K562 (cell line): ENCODE measurements at regions not wholly inside any gene's neighbourhood (a gene's known extent, or its start where the extent isn't known, plus 50 kb on each side); places are given as distances from the start of the nearest gene placed in this dataset.

ENCODE experiments used
- ETS2 ChIP-seq: IDR thresholded peaks from 2 replicates; pipeline ENCODE4 v1.6.1; 2016; ENCODE audit warnings: borderline replicate concordance, missing genetic modification characterization, mild to moderate bottlenecking, moderate library complexity, missing compliant biosample characterization; ENCODE audit not compliant: poor library complexity, severe bottlenecking
- FOS ChIP-seq: IDR thresholded peaks from 3 replicates; pipeline ENCODE4 v1.6.1; 2011; ENCODE audit not compliant: insufficient read length; ENCODE audit errors: extremely low read depth
- HMGN3 ChIP-seq: IDR thresholded peaks from 2 replicates; pipeline ENCODE4 v1.6.1; 2011; ENCODE audit warnings: borderline replicate concordance, low read depth, mild to moderate bottlenecking, mixed read lengths, low read length; ENCODE audit not compliant: insufficient read length; ENCODE audit errors: extremely low read depth
- KAT8 ChIP-seq: fragments of 450-650 bp; IDR thresholded peaks from 2 replicates; pipeline ENCODE4 v1.6.1; 2016; ENCODE audit warnings: low read depth, mild to moderate bottlenecking
- KLF16 ChIP-seq: IDR thresholded peaks from 2 replicates; pipeline ENCODE4 v1.6.1; 2016; ENCODE audit warnings: antibody characterized with exemption
- MTA3 ChIP-seq: fragments of 450-650 bp; formaldehyde crosslinking; IDR thresholded peaks from 2 replicates; pipeline ENCODE4 v1.6.1; 2017; ENCODE audit warnings: mild to moderate bottlenecking, borderline replicate concordance
- RREB1 ChIP-seq: fragments of 250-450 bp; sonication (Bioruptor Pico); IDR thresholded peaks from 2 replicates; pipeline ENCODE4 v1.4.0; 2020
- U2AF2 ChIP-seq: fragments of 200-400 bp; formaldehyde crosslinking; optimal IDR thresholded peaks from 2 replicates; pipeline ENCODE3; 2017; ENCODE audit warnings: low read depth, mild to moderate bottlenecking, low read length
- ZNF655 ChIP-seq: fragments of 250-450 bp; sonication (Bioruptor Pico); IDR thresholded peaks from 2 replicates; pipeline ENCODE4 v1.5.0; 2021
- ZNF764 ChIP-seq: fragments of 250-450 bp; sonication (Bioruptor Pico); IDR thresholded peaks from 2 replicates; pipeline ENCODE4 v1.4.0; 2020; ENCODE audit warnings: low read depth, mild to moderate bottlenecking, moderate library complexity

GRCh38 chr1:18032172-18032859, 75.3 kb upstream of the IGSF21 start (continued):
- TF ChIP-seq RREB1 (no peak), U2AF2 (no peak), KLF16 (no peak), ETS2 (tag) (no peak), KAT8 (no peak), ZNF764 (no peak), FOS (no peak), HMGN3 (no peak), ZNF655 (CRISPR knock-in tag) (no peak), MTA3 (no peak)
